Lower leg skin (tissue), 3 donors: ENCODE measurements at regions not wholly inside any gene's neighbourhood (a gene's known extent, or its start where the extent isn't known, plus 50 kb on each side); places are given as distances from the start of the nearest gene placed in this dataset.

Experiments
- POLR2A ChIP-seq, 2 donors: fragments of 450-650 bp; IDR thresholded peaks; one replicate each; pipeline ENCODE4 v1.6.1; 2016 to 2017; ENCODE audit warnings: antibody characterized with exemption in 2 of 2, mild to moderate bottlenecking in 1 of 2, moderate library complexity in 1 of 2
- TF ChIP-seq, protein P1 (sequence below), 3 donors: fragments of 450-650 bp; IDR thresholded peaks; one replicate each; pipeline ENCODE4 v1.5.1; 2016; ENCODE audit warnings: antibody characterized with exemption in 3 of 3, mild to moderate bottlenecking in 3 of 3, moderate library complexity in 2 of 3

GRCh38 chr2:106977717-106978116, 91.8 kb upstream of the ST6GAL2 start:
- TF ChIP-seq, protein P1, sequence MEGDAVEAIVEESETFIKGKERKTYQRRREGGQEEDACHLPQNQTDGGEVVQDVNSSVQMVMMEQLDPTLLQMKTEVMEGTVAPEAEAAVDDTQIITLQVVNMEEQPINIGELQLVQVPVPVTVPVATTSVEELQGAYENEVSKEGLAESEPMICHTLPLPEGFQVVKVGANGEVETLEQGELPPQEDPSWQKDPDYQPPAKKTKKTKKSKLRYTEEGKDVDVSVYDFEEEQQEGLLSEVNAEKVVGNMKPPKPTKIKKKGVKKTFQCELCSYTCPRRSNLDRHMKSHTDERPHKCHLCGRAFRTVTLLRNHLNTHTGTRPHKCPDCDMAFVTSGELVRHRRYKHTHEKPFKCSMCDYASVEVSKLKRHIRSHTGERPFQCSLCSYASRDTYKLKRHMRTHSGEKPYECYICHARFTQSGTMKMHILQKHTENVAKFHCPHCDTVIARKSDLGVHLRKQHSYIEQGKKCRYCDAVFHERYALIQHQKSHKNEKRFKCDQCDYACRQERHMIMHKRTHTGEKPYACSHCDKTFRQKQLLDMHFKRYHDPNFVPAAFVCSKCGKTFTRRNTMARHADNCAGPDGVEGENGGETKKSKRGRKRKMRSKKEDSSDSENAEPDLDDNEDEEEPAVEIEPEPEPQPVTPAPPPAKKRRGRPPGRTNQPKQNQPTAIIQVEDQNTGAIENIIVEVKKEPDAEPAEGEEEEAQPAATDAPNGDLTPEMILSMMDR (IDR thresholded peaks at IDR 0.05) = no peak
- TF ChIP-seq POLR2A (IDR thresholded peaks at IDR 0.05) = no peak
